ENCODE measurements at regions not wholly inside any gene's neighbourhood (a gene's known extent, or its start where the extent isn't known, plus 50 kb on each side); places are given as distances from the start of the nearest gene placed in this dataset.

GRCh38 chr10:81575036-81575435 lies 300.0 kb upstream of the NRG3 start:
- TF ChIP-seq EP300 (IDR thresholded peaks at IDR 0.05) = no peak
- no peak for TF ChIP-seq CTCF (IDR thresholded peaks at IDR 0.05)
- no peak for TF ChIP-seq POLR2A (IDR thresholded peaks at IDR 0.05)
